ENCODE measurements at regions not wholly inside any gene's neighbourhood (a gene's known extent, or its start where the extent isn't known, plus 50 kb on each side); places are given as distances from the start of the nearest gene placed in this dataset.

GRCh38 chr18:47526147-47526546 lies 274.7 kb upstream of the SKOR2 start:
- TF ChIP-seq POLR2A (IDR thresholded peaks at IDR 0.05; ENCODE audit: extremely low read depth, insufficient read length) (no peak), CTCF (IDR thresholded peaks at IDR 0.05; ENCODE audit: low read depth, low read length) (no peak), MAX (IDR thresholded peaks at IDR 0.05; ENCODE audit: low read depth, low read length) (no peak)
